Trophoblast cell (in vitro differentiated cells and primary cell): ENCODE measurements at regions not wholly inside any gene's neighbourhood (a gene's known extent, or its start where the extent isn't known, plus 50 kb on each side); places are given as distances from the start of the nearest gene placed in this dataset.

Experiments
- DNase-seq, 2 donors: peaks; one replicate each; pipeline ENCODE4 v3.0.0-alpha.2; 2016
- H2AFZ ChIP-seq: 2 replicates; pipeline ENCODE4 v1.6.1; 2013; ENCODE audit warnings: low read length, moderate library complexity, mild to moderate bottlenecking; ENCODE audit not compliant: insufficient read depth, poor library complexity
- H2AK5ac ChIP-seq: 2 replicates; pipeline ENCODE4 v1.6.1; 2013; ENCODE audit warnings: mild to moderate bottlenecking, low read length
- H2BK120ac ChIP-seq: 2 replicates; pipeline ENCODE4 v1.6.1; 2013; ENCODE audit warnings: low read length, mild to moderate bottlenecking, moderate library complexity; ENCODE audit not compliant: insufficient read depth, poor library complexity
- H2BK12ac ChIP-seq: 2 replicates; pipeline ENCODE4 v1.6.1; 2013; ENCODE audit warnings: mild to moderate bottlenecking, low read length, moderate library complexity
- H2BK5ac ChIP-seq: 2 replicates; pipeline ENCODE4 v1.6.1; 2013; ENCODE audit warnings: low read length, low read depth, moderate library complexity, mild to moderate bottlenecking; ENCODE audit not compliant: poor library complexity
- H3K14ac ChIP-seq: 2 replicates; pipeline ENCODE4 v1.6.1; 2013; ENCODE audit warnings: mild to moderate bottlenecking, low read length
- H3K18ac ChIP-seq: 2 replicates; pipeline ENCODE4 v1.6.1; 2013; ENCODE audit warnings: mild to moderate bottlenecking, low read length
- H3K23ac ChIP-seq: 2 replicates; pipeline ENCODE4 v1.6.1; 2013; ENCODE audit warnings: low read length
- H3K27ac ChIP-seq: 2 replicates; pipeline ENCODE4 v1.5.1; 2013; ENCODE audit warnings: low read depth, mild to moderate bottlenecking, inconsistent platforms, low read length, moderate library complexity
- H3K27me3 ChIP-seq: 2 replicates; pipeline ENCODE4 v1.6.1; 2013; ENCODE audit warnings: inconsistent platforms, mild to moderate bottlenecking, low read length, moderate library complexity; ENCODE audit not compliant: insufficient read depth
- H3K36me3 ChIP-seq, 2 experiments: 1 replicate in 1 of 2; 2 replicates in 1 of 2; pipeline ENCODE4 v1.6.1; 2013; ENCODE audit warnings: low read length in 2 of 2, mild to moderate bottlenecking in 2 of 2, moderate library complexity in 1 of 2; ENCODE audit not compliant: insufficient read depth in 2 of 2, control insufficient read depth in 1 of 2
- H3K4ac ChIP-seq: 2 replicates; pipeline ENCODE4 v1.6.1; 2013; ENCODE audit warnings: low read depth, mild to moderate bottlenecking, low read length, moderate library complexity
- H3K4me1 ChIP-seq, 2 experiments: 1 replicate in 1 of 2; 2 replicates in 1 of 2; pipeline ENCODE4 v1.6.1; 2013; ENCODE audit warnings: low read length in 2 of 2, mild to moderate bottlenecking in 2 of 2, moderate library complexity in 1 of 2; ENCODE audit not compliant: insufficient read depth in 2 of 2, control insufficient read depth in 1 of 2
- H3K4me2 ChIP-seq: 2 replicates; pipeline ENCODE4 v1.6.1; 2013; ENCODE audit warnings: inconsistent platforms, mild to moderate bottlenecking, low read length, moderate library complexity
- H3K4me3 ChIP-seq: 2 replicates; pipeline ENCODE4 v1.5.1; 2013; ENCODE audit warnings: mild to moderate bottlenecking, low read depth, low read length, inconsistent platforms
- H3K79me1 ChIP-seq: one replicate; pipeline ENCODE4 v1.6.1; 2013; ENCODE audit warnings: low read length
- H3K79me2 ChIP-seq: 2 replicates; pipeline ENCODE4 v1.6.1; 2013; ENCODE audit warnings: low read length, mild to moderate bottlenecking; ENCODE audit not compliant: control insufficient read depth, insufficient read depth, poor library complexity
- H3K9ac ChIP-seq: 2 replicates; pipeline ENCODE4 v1.6.1; 2013; ENCODE audit warnings: mild to moderate bottlenecking, low read length
- H3K9me3 ChIP-seq: 2 replicates; pipeline ENCODE4 v1.6.1; 2013; ENCODE audit warnings: low read depth, mild to moderate bottlenecking, control low read depth, inconsistent platforms, low read length; ENCODE audit not compliant: insufficient read depth
- H4K12ac ChIP-seq: 2 replicates; pipeline ENCODE4 v1.6.1; 2013; ENCODE audit warnings: low read depth, mild to moderate bottlenecking, low read length, moderate library complexity
- H4K8ac ChIP-seq: 2 replicates; pipeline ENCODE4 v1.6.1; 2013; ENCODE audit warnings: low read depth, mild to moderate bottlenecking, low read length, moderate library complexity
- H4K91ac ChIP-seq: one replicate; pipeline ENCODE4 v1.6.1; 2013; ENCODE audit warnings: low read depth, mild to moderate bottlenecking, low read length, moderate library complexity
- WGBS: extraction: QIAGEN DNeasy Blood & Tissue Kit; methylation state at CpG from one replicate; pipeline ENCODE4 v1.1.7; 2013; ENCODE audit warnings: missing lambda C conversion rate; ENCODE audit not compliant: insufficient read length, insufficient coverage; ENCODE audit errors: extremely low coverage; 5-methylcytosine and 5-hydroxymethylcytosine counted together

DNA sequence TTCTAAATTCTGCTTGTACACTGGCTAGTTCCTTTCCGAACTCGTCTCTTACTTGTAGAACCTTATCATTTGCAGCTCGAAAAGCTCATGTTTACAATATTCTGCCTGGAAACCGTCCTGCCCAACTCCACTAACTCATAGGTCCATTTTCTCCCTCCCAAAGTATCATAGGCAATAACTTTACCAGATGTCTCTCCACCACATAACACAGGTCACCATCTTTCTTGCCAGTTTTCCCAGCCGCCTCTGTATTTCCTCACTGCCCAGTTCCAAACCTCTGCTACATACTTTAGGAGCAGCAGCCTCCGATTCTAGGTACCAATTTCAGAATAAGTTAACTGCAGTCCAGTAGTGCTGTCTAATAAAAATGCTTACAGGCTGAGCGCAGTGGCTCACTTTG is 259.5 kb downstream of the GLI2 start:
- no peak overlapping the region for H3K14ac ChIP-seq
- H3K27ac ChIP-seq, result no peak overlapping the region
- H3K27me3 ChIP-seq, result no peaks in the 10 kb centered on the region
- H3K9me3 ChIP-seq, result peaks cover 2% of the 10 kb centered on the region
- no peak overlapping the region for H3K4me3 ChIP-seq
- no peaks in the 10 kb centered on the region for H3K79me1 ChIP-seq
- H3K4me2 ChIP-seq, result no peak overlapping the region
- WGBS, result no CpG with 5 or more reads among the region's 7 CpGs
- H2BK5ac ChIP-seq, result no peak overlapping the region
- no peak overlapping the region for H3K4ac ChIP-seq
- H3K9ac ChIP-seq, result no peak overlapping the region
- H3K36me3 ChIP-seq, result peaks cover 0 to 6% of the 10 kb centered on the region in 2 experiments
- H3K4me1 ChIP-seq, result no peaks in the 10 kb centered on the region
- H2BK12ac ChIP-seq, result no peak overlapping the region
- H3K79me2 ChIP-seq, result no peaks in the 10 kb centered on the region
- H4K8ac ChIP-seq, result no peak overlapping the region
- no peak for DNase-seq
- H4K91ac ChIP-seq, result no peak overlapping the region
- no peak overlapping the region for H4K12ac ChIP-seq
- no peak overlapping the region for H3K23ac ChIP-seq
- H2AFZ ChIP-seq, result no peak overlapping the region
- no peak overlapping the region for H2BK120ac ChIP-seq
- no peak overlapping the region for H2AK5ac ChIP-seq
- no peak overlapping the region for H3K18ac ChIP-seq

DNA sequence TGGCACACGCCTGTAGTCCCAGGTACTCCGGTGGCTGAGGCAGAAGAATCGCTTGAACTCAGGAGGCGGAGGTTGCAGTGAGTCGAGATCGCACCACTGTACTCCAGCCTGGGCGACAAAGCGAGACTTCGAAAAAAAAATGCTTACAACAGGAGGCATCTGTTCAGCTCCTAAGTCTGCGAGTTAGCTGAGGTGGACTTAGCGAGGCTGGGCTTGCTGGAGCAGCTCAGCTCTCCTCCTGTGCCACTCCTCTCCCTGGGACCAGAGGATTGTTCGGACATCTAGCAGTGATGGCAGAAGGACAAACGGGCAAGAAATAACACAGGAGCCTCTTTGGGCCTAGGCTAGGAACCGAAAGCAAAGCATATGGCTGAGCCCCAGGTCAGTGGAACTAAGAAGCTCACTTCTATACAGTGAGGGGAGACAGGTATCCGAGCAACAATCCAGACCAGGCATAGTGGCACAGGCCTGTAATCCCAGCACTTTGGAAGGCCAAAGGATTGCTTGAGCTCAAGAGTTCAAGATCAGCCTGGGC is 260.1 kb downstream of the GLI2 start:
- no peak overlapping the region for H3K4ac ChIP-seq
- no peak overlapping the region for H3K18ac ChIP-seq
- no peak overlapping the region for H3K4me2 ChIP-seq
- H3K79me1 ChIP-seq, result no peaks in the 10 kb centered on the region
- H2BK12ac ChIP-seq, result no peak overlapping the region
- no peak overlapping the region for H2AK5ac ChIP-seq
- no peak overlapping the region for H4K8ac ChIP-seq
- no peaks in the 10 kb centered on the region for H3K4me1 ChIP-seq
- H3K27ac ChIP-seq, result no peak overlapping the region
- no peak for DNase-seq
- peaks cover 0 to 6% of the 10 kb centered on the region in 2 experiments for H3K36me3 ChIP-seq
- no peaks in the 10 kb centered on the region for H3K27me3 ChIP-seq
- no peak overlapping the region for H2AFZ ChIP-seq
- H3K9ac ChIP-seq, result no peak overlapping the region
- H3K14ac ChIP-seq, result no peak overlapping the region
- H2BK5ac ChIP-seq, result no peak overlapping the region
- H2BK120ac ChIP-seq, result no peak overlapping the region
- no peaks in the 10 kb centered on the region for H3K79me2 ChIP-seq
- H3K9me3 ChIP-seq, result peaks cover 2% of the 10 kb centered on the region
- no CpG with 5 or more reads among the region's 15 CpGs for WGBS
- H3K4me3 ChIP-seq, result no peak overlapping the region
- H4K12ac ChIP-seq, result no peak overlapping the region
- H3K23ac ChIP-seq, result no peak overlapping the region
- H4K91ac ChIP-seq, result no peak overlapping the region

DNA sequence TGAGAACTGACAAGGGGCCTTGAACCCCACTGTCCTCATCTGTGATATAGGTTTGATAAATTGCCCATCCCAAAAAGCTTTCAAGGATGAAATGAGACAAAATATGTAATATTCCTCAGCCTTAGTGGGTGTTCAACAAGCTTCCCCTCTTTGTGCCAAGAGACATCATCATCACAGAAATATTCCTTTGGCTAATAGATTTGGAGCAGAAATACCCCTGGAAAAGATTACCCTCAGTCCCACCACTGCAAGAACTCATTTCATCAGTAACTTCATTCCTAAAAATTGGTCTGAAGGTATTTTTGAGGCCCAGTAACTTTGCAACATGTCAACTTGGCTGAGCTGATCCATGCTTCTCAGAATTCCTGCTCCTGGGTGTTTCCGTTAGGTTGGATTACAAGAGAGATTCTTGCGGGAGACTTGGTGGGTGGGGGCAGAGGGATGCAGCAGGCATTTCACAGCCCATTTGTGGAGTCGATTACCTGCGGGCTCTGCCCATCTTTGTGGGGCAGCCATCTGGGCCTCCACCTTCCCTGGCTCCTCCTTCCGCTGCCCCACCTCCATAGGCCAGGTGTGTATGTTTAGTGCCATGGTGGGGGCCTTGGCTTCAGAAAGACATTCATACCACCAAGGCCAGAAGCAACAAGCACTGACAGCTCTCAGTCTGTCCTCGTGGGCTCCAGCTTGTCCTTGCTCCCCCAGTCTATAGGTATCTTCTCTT is 263.9 kb downstream of the GLI2 start:
- Histone ChIP-seq H3K4me1 (no peaks in the 10 kb centered on the region), H3K36me3 (no peaks in the 10 kb centered on the region)

DNA sequence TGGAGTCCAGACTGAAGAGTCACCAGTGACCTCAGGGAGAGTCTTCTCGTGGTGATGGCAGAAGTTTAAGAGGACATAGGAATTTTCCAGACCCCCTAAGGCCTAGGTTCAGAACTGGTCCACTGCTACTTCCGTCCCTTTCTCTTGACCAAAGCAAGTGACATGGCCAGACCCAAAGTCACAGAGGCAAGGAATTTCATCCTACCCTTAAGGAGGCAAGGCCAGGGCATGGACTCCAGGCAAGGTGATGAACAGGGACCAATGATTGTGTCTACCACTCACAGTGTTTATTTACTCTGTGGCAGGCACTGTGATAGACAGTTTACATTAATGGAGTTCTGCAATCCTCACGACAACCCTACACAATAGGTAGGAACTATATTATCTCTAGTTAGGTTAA is 265.1 kb downstream of the GLI2 start:
- Histone ChIP-seq H2AK5ac (no peak overlapping the region), H3K18ac (no peak overlapping the region), H3K79me1 (no peaks in the 10 kb centered on the region), H3K79me2 (no peaks in the 10 kb centered on the region), H3K9ac (no peak overlapping the region), H3K4ac (no peak overlapping the region), H3K4me3 (no peak overlapping the region), H3K4me2 (no peak overlapping the region), H2BK5ac (no peak overlapping the region), H3K36me3 (no peaks in the 10 kb centered on the region), H2BK12ac (no peak overlapping the region), H2AFZ (no peak overlapping the region), H2BK120ac (no peak overlapping the region), H4K12ac (no peak overlapping the region), H4K8ac (no peak overlapping the region), H4K91ac (no peak overlapping the region), H3K4me1 (peaks cover 0 to 2% of the 10 kb centered on the region in 2 experiments), H3K14ac (no peak overlapping the region), H3K9me3 (no peaks in the 10 kb centered on the region), H3K27me3 (no peaks in the 10 kb centered on the region), H3K27ac (no peak overlapping the region), H3K23ac (no peak overlapping the region)
- no CpG with 5 or more reads among the region's 3 CpGs for WGBS
- no peak for DNase-seq

More for the DNA sequence above, 263.9 kb downstream of the GLI2 start:
- Histone ChIP-seq H2AFZ (no peak overlapping the region), H4K8ac (no peak overlapping the region), H3K4ac (no peak overlapping the region), H2BK120ac (no peak overlapping the region), H2AK5ac (no peak overlapping the region), H3K23ac (no peak overlapping the region), H3K79me1 (no peaks in the 10 kb centered on the region), H3K14ac (no peak overlapping the region), H3K9ac (no peak overlapping the region), H4K12ac (no peak overlapping the region), H4K91ac (no peak overlapping the region), H3K27ac (no peak overlapping the region), H3K27me3 (no peaks in the 10 kb centered on the region), H3K79me2 (no peaks in the 10 kb centered on the region), H3K4me3 (no peak overlapping the region), H2BK12ac (no peak overlapping the region), H3K18ac (no peak overlapping the region), H3K9me3 (no peaks in the 10 kb centered on the region), H2BK5ac (no peak overlapping the region), H3K4me2 (no peak overlapping the region)
- DNase-seq, result no peak
- WGBS, result no CpG with 5 or more reads among the region's 6 CpGs
